Endothelial cell of hepatic sinusoid (primary cell): ENCODE measurements at regions not wholly inside any gene's neighbourhood (a gene's known extent, or its start where the extent isn't known, plus 50 kb on each side); places are given as distances from the start of the nearest gene placed in this dataset.
"Not testable (repeated sequence)": the region's sequence is repeated elsewhere in the genome, so short reads cannot be mapped to it uniquely, and the experiment has no call there.

Experiments
- in situ Hi-C: cut with HindIII; loops from 2 replicates; pipeline ENCODE4 v1.10.0; 2017; ENCODE audit warnings: low sequenced_read_pairs

GRCh38 chr11:128021349-128022006 lies 565.9 kb downstream of the ETS1 start:
- in situ Hi-C loops: no loop called here

- in situ Hi-C loops: no loop called here
Observed at GRCh38 chr11:128018692-128019091, 568.7 kb downstream of the ETS1 start.

- in situ Hi-C loops: no loop called here
Observed at GRCh38 chr11:128005562-128005961, 581.8 kb downstream of the ETS1 start.

GRCh38 chr11:127998421-127998820 lies 588.9 kb downstream of the ETS1 start:
- in situ Hi-C loops: no loop called here

- in situ Hi-C loops: no loop called here
Observed at GRCh38 chr11:127997594-127997993, 589.8 kb downstream of the ETS1 start.

- in situ Hi-C loops: no loop called here
Observed at GRCh38 chr11:127996825-127997224, 590.5 kb downstream of the ETS1 start.

- in situ Hi-C loops: no loop called here
Observed at GRCh38 chr11:127995921-127996320, 591.4 kb downstream of the ETS1 start.

GRCh38 chr11:127994736-127995135 lies 592.6 kb downstream of the ETS1 start:
- in situ Hi-C loops: no loop called here

- in situ Hi-C loops: no loop called here
Observed at GRCh38 chr11:127993788-127994187, 593.6 kb downstream of the ETS1 start.

- in situ Hi-C loops: no loop called here
Observed at GRCh38 chr11:127993281-127993680, 594.1 kb downstream of the ETS1 start.

- in situ Hi-C loops: no loop called here
Observed at GRCh38 chr11:127986073-127986472, 601.3 kb downstream of the ETS1 start.

- in situ Hi-C loops: no loop called here
Observed at GRCh38 chr11:127972816-127973215, 614.5 kb downstream of the ETS1 start.

GRCh38 chr11:127971448-127971847 lies 615.9 kb downstream of the ETS1 start:
- in situ Hi-C loops: no loop called here

GRCh38 chr11:127966821-127967220 lies 620.5 kb downstream of the ETS1 start:
- in situ Hi-C loops: no loop called here

GRCh38 chr11:127965939-127966668 lies 621.3 kb downstream of the ETS1 start:
- in situ Hi-C loops: no loop called here

GRCh38 chr11:127962416-127962815 lies 624.9 kb downstream of the ETS1 start:
- in situ Hi-C loops: no loop called here

GRCh38 chr11:127950162-127950561 lies 637.2 kb downstream of the ETS1 start:
- in situ Hi-C loops: no loop called here

- in situ Hi-C loops: no loop called here
Observed at GRCh38 chr11:127943763-127944162, 643.6 kb downstream of the ETS1 start.

GRCh38 chr11:127943152-127943551 lies 644.2 kb downstream of the ETS1 start:
- in situ Hi-C loops: no loop called here

GRCh38 chr11:127941554-127941953 lies 645.8 kb downstream of the ETS1 start:
- in situ Hi-C loops: not testable (repeated sequence)

- in situ Hi-C loops: no loop called here
Observed at GRCh38 chr11:127939000-127939399, 648.4 kb downstream of the ETS1 start.

GRCh38 chr11:127935081-127935480 lies 652.3 kb downstream of the ETS1 start:
- in situ Hi-C loops: no loop called here

GRCh38 chr11:127933961-127934360 lies 653.4 kb downstream of the ETS1 start:
- in situ Hi-C loops: not testable (repeated sequence)
